GM21825 (cell line): ENCODE measurements at regions not wholly inside any gene's neighbourhood (a gene's known extent, or its start where the extent isn't known, plus 50 kb on each side); places are given as distances from the start of the nearest gene placed in this dataset.
"Not testable (repeated sequence)": the region's sequence is repeated elsewhere in the genome, so short reads cannot be mapped to it uniquely, and the experiment has no call there.

ENCODE experiments used
- ATAC-seq: cut with Tn5 transposase; IDR thresholded peaks from one replicate; pipeline ENCODE4 v1.9.1; 2021; ENCODE audit warnings: mild to moderate bottlenecking, moderate library complexity; ENCODE audit not compliant: unreplicated experiment

- ATAC-seq: no peak
Observed at GRCh38 chr6:30832864-30833263, 51.5 kb upstream of the DDR1 start.

- ATAC-seq: no peak
Observed at GRCh38 chr6:30830438-30830837, 53.9 kb upstream of the DDR1 start.

GRCh38 chr6:30829639-30830255, 54.6 kb upstream of the DDR1 start:
- ATAC-seq: no peak

GRCh38 chr6:30829033-30829432, 55.3 kb upstream of the DDR1 start:
- ATAC-seq: no peak

- no peak for ATAC-seq
Observed at GRCh38 chr6:30828027-30828962, 56.0 kb upstream of the DDR1 start.

- ATAC-seq: no peak
Observed at GRCh38 chr6:30826961-30827342, 57.4 kb upstream of the DDR1 start.

- ATAC-seq: no peak
Observed at GRCh38 chr6:30824698-30825097, 59.6 kb upstream of the DDR1 start.

- ATAC-seq: no peak
Observed at GRCh38 chr6:30823534-30823865, 60.8 kb upstream of the DDR1 start.

GRCh38 chr6:30821862-30822784, 62.2 kb upstream of the DDR1 start:
- no peak for ATAC-seq

- ATAC-seq: no peak
Observed at GRCh38 chr6:30820193-30820592, 64.1 kb upstream of the DDR1 start.

- no peak for ATAC-seq
Observed at GRCh38 chr6:30819297-30819917, 64.9 kb upstream of the DDR1 start.

- ATAC-seq: no peak
Observed at GRCh38 chr6:30818391-30818841, 65.9 kb upstream of the DDR1 start.

- ATAC-seq: peak; percentile 43
Observed at GRCh38 chr6:30816791-30817739, 67.3 kb upstream of the DDR1 start.

- not testable (repeated sequence) for ATAC-seq
Observed at GRCh38 chr6:30816296-30816695, 68.0 kb upstream of the DDR1 start.

GRCh38 chr6:30815041-30815742, 69.1 kb upstream of the DDR1 start:
- not testable (repeated sequence) for ATAC-seq

- ATAC-seq: no peak
Observed at GRCh38 chr6:30814146-30815040, 69.9 kb upstream of the DDR1 start.

- ATAC-seq: no peak
Observed at GRCh38 chr6:30813631-30814145, 69.3 kb upstream of the IER3 start.

- peak; percentile 84 for ATAC-seq
Observed at GRCh38 chr6:30810813-30811339, 66.5 kb upstream of the IER3 start.
